Suprapubic skin (tissue), 4 donors: ENCODE measurements at regions not wholly inside any gene's neighbourhood (a gene's known extent, or its start where the extent isn't known, plus 50 kb on each side); places are given as distances from the start of the nearest gene placed in this dataset.

ENCODE experiments used
- EP300 ChIP-seq: sonication (generic); formaldehyde crosslinking; IDR thresholded peaks from one replicate; pipeline ENCODE4 v1.6.1; 2017; ENCODE audit warnings: antibody characterized with exemption
- POLR2A ChIP-seq, 2 donors: fragments of 450-650 bp; IDR thresholded peaks; one replicate each; pipeline ENCODE4 v1.6.1; 2017; ENCODE audit warnings: antibody characterized with exemption in 2 of 2, mild to moderate bottlenecking in 2 of 2, moderate library complexity in 2 of 2
- POLR2AphosphoS5 ChIP-seq, 3 donors: sonication (generic); formaldehyde crosslinking; IDR thresholded peaks; one replicate each; pipeline ENCODE4 v1.6.1; 2017; ENCODE audit warnings: antibody characterized with exemption in 3 of 3
- TF ChIP-seq, protein P1 (sequence below), 2 donors: fragments of 200-600 bp in 1 of 2; fragments of 450-650 bp in 1 of 2; sonication (generic) in 1 of 2; IDR thresholded peaks; one replicate each; pipeline ENCODE4 v1.5.1; 2016 to 2019; ENCODE audit warnings: antibody characterized with exemption in 2 of 2, mild to moderate bottlenecking in 1 of 2, moderate library complexity in 1 of 2

DNA sequence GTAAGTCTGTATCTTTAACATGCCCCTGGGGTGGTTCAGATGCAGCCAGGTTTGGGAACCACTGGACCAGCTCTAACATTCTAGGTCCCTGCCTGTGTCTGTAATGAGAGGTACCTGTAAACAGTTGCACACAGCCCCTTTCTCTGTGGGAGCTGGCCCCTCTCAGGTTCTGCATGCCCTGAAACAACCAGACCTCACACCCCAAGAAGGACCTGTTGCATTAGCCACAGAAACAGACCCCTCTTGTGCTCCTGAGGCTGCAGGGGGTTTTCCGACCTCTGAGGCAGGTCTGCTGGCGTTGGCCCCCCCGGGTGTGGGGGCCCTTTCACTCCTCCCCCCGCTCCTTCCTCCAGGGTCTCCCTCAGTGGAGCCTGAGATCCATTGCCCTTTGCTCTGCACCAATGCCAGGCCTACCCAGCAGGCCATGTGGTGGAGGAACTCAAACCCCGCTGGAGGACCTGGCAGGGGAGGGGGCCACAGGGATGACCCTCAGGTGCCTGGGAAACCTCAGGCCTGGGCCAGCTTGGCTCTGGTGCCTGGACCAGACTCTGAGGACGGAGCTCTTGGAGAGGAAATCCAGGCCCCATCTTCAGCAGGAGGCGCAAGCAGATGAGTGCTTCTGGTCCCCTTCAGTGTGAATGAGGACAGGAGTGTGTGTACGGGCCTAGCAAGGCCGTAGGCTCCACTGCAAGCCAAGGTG, 61.4 kb upstream of the PJA1 start:
- TF ChIP-seq, protein P1, sequence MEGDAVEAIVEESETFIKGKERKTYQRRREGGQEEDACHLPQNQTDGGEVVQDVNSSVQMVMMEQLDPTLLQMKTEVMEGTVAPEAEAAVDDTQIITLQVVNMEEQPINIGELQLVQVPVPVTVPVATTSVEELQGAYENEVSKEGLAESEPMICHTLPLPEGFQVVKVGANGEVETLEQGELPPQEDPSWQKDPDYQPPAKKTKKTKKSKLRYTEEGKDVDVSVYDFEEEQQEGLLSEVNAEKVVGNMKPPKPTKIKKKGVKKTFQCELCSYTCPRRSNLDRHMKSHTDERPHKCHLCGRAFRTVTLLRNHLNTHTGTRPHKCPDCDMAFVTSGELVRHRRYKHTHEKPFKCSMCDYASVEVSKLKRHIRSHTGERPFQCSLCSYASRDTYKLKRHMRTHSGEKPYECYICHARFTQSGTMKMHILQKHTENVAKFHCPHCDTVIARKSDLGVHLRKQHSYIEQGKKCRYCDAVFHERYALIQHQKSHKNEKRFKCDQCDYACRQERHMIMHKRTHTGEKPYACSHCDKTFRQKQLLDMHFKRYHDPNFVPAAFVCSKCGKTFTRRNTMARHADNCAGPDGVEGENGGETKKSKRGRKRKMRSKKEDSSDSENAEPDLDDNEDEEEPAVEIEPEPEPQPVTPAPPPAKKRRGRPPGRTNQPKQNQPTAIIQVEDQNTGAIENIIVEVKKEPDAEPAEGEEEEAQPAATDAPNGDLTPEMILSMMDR (IDR thresholded peaks at IDR 0.05): no peak
- TF ChIP-seq EP300 (no peak), POLR2A (IDR thresholded peaks at IDR 0.05) (no peak), POLR2AphosphoS5 (IDR thresholded peaks at IDR 0.05) (no peak)
